K562 (cell line): ENCODE measurements at regions not wholly inside any gene's neighbourhood (a gene's known extent, or its start where the extent isn't known, plus 50 kb on each side); places are given as distances from the start of the nearest gene placed in this dataset.

Source experiments
- ATAC-seq: fragments of 200-7000 bp; cut with Tn5 transposase; 3 replicates; pipeline ENCODE4 v1.9.1; 2020; ENCODE audit warnings: moderate library complexity
- BruUV-seq: library from RNA; stranded (reverse); fragments of 400-500 nt; replicated peaks from 2 replicates; lab custom pipeline; 2021; lab: Mats Ljungman, UMichigan
- CTCF ChIA-PET: fragments of 300-600 bp; formaldehyde crosslinking; extraction: SDS; loops from one replicate; lab custom pipeline; 2021; ENCODE audit warnings: low intra/inter-chr PET ratio; lab: Yijun Ruan, JAX
- POLR2A ChIA-PET: fragments of 300-600, 350-650 bp; sonication (Branson Sonifier 250); formaldehyde crosslinking; extraction: SDS; loops from one replicate; lab custom pipeline; 2021; ENCODE audit warnings: antibody characterized with exemption, inconsistent platforms; lab: Yijun Ruan, JAX
- DNase-seq, 4 experiments: peaks; one replicate each; pipeline versions ENCODE4 v3.0.0 to v3.0.0-alpha.2; 2011 to 2018; ENCODE audit warnings: low spot score in 3 of 4, mixed read lengths in 3 of 4; ENCODE audit errors: extremely low read depth in 1 of 4
- FAIRE-seq: peaks from 2 replicates; lab custom pipeline; 2011; peaks lifted over from hg19 to GRCh38; lab: Jason Lieb, UNC
- H2AFZ ChIP-seq: 2 replicates; pipeline ENCODE4 v1.6.0; 2011; ENCODE audit warnings: low read depth, low read length, control low read depth, inconsistent platforms
- H3K27ac ChIP-seq: fragments of 200-600 bp; 3 replicates; pipeline ENCODE4 v1.8.0; 2011; ENCODE audit warnings: low read depth, mild to moderate bottlenecking, control low read depth, inconsistent platforms, low read length, moderate library complexity, mixed read lengths; ENCODE audit errors: extremely low read depth
- H3K27me3 ChIP-seq, 2 experiments: fragments of 300-600 bp in 1 of 2; 2 replicates in 1 of 2; 3 replicates in 1 of 2; pipeline versions ENCODE4 v1.6.0 to v1.8.0; 2011; ENCODE audit warnings: inconsistent platforms in 2 of 2, low read length in 2 of 2, mild to moderate bottlenecking in 1 of 2, mixed read lengths in 1 of 2, moderate library complexity in 1 of 2; ENCODE audit not compliant: control insufficient read depth in 2 of 2, insufficient read depth in 2 of 2
- H3K36me3 ChIP-seq: fragments of 300-600 bp; 3 replicates; pipeline ENCODE4 v1.8.0; 2011; ENCODE audit warnings: mild to moderate bottlenecking, low read length, inconsistent platforms; ENCODE audit not compliant: control insufficient read depth, insufficient read depth
- H3K4me1 ChIP-seq, 2 experiments: fragments of 200-600 bp in 1 of 2; replicated peaks in 1 of 2; 2 replicates in 1 of 2; 3 replicates in 1 of 2; pipeline versions ENCODE4 v1.5.1 to v1.8.0; 2011; ENCODE audit warnings: inconsistent platforms in 2 of 2, low read length in 2 of 2, mild to moderate bottlenecking in 1 of 2, mixed read lengths in 1 of 2, moderate library complexity in 1 of 2; ENCODE audit not compliant: control insufficient read depth in 2 of 2, insufficient read depth in 2 of 2
- H3K4me2 ChIP-seq: 2 replicates; pipeline ENCODE4 v1.6.1; 2011; ENCODE audit warnings: low read length, control low read depth, inconsistent platforms, mixed read lengths; ENCODE audit not compliant: insufficient read depth
- H3K4me3 ChIP-seq: fragments of 200-600 bp; sonication (generic), shearing (Covaris generic); 2 replicates; pipeline ENCODE4 v1.5.1; 2016; ENCODE audit warnings: control low read depth, inconsistent platforms
- H3K79me2 ChIP-seq: fragments of 200-600 bp; 3 replicates; pipeline ENCODE4 v1.8.0; 2011; ENCODE audit warnings: low read length, inconsistent platforms; ENCODE audit not compliant: control insufficient read depth, insufficient read depth
- H3K9ac ChIP-seq, 2 experiments: 2 replicates each; pipeline versions ENCODE4 v1.6.0 to v1.6.1; 2011; ENCODE audit warnings: low read depth in 2 of 2, low read length in 2 of 2, control low read depth in 1 of 2, inconsistent platforms in 1 of 2, mild to moderate bottlenecking in 1 of 2, mixed read lengths in 1 of 2; ENCODE audit not compliant: insufficient read depth in 1 of 2
- H3K9me1 ChIP-seq: one replicate; pipeline ENCODE4 v1.6.0; 2011; ENCODE audit warnings: inconsistent platforms, mild to moderate bottlenecking, low read length, moderate library complexity; ENCODE audit not compliant: control insufficient read depth, insufficient read depth
- H3K9me3 ChIP-seq: replicated peaks from 2 replicates; pipeline ENCODE4 v1.5.1; 2011; ENCODE audit warnings: low read depth, low read length, inconsistent platforms; ENCODE audit not compliant: control insufficient read depth, insufficient read depth
- H4K20me1 ChIP-seq: replicated peaks from 2 replicates; pipeline ENCODE4 v1.6.1; 2011; ENCODE audit warnings: low read length, inconsistent platforms, mixed read lengths; ENCODE audit not compliant: control insufficient read depth, insufficient read depth
- ARID3A ChIP-seq: IDR thresholded peaks from 2 replicates; pipeline ENCODE4 v1.6.1; 2012; ENCODE audit warnings: low read depth, low read length, improper control_type of control experiment, borderline replicate concordance
- CHD2 ChIP-seq: IDR thresholded peaks from 2 replicates; pipeline ENCODE4 v1.6.1; 2011; ENCODE audit warnings: low read depth, low read length
- ELF2 ChIP-seq: fragments of 250-450 bp; sonication (Bioruptor Pico); IDR thresholded peaks from 2 replicates; pipeline ENCODE4 v1.5.0; 2021; ENCODE audit warnings: mild to moderate bottlenecking
- EP400 ChIP-seq: fragments of 450-650 bp; IDR thresholded peaks from 2 replicates; pipeline ENCODE4 v1.6.1; 2017; ENCODE audit warnings: antibody characterized with exemption, mild to moderate bottlenecking, moderate library complexity
- HEY1 ChIP-seq: fragments of 250-450 bp; sonication (Bioruptor Pico); IDR thresholded peaks from 2 replicates; pipeline ENCODE4 v1.5.0; 2020; ENCODE audit warnings: mild to moderate bottlenecking, moderate library complexity, borderline replicate concordance
- KAT8 ChIP-seq: fragments of 450-650 bp; IDR thresholded peaks from 2 replicates; pipeline ENCODE4 v1.6.1; 2016; ENCODE audit warnings: low read depth, mild to moderate bottlenecking
- MCM3 ChIP-seq: fragments of 450-650 bp; IDR thresholded peaks from 2 replicates; pipeline ENCODE4 v1.6.1; 2016
- MXD1 ChIP-seq: fragments of 250-450 bp; sonication (Bioruptor Pico); IDR thresholded peaks from 2 replicates; pipeline ENCODE4 v1.8.0; 2021; ENCODE audit warnings: borderline replicate concordance, mild to moderate bottlenecking, moderate library complexity; ENCODE audit not compliant: poor library complexity, severe bottlenecking
- NFATC3 ChIP-seq: fragments of 450-650 bp; IDR thresholded peaks from 2 replicates; pipeline ENCODE4 v1.6.1; 2017; ENCODE audit warnings: mild to moderate bottlenecking
- RAD51 ChIP-seq: fragments of 450-650 bp; IDR thresholded peaks from 2 replicates; pipeline ENCODE4 v1.7.1; 2016; ENCODE audit warnings: low read depth, mild to moderate bottlenecking, borderline replicate concordance
- RBM25 ChIP-seq: fragments of 200-400 bp; formaldehyde crosslinking; IDR thresholded peaks from 2 replicates; pipeline ENCODE4 v1.6.1; 2018; ENCODE audit warnings: low read length, low read depth, moderate library complexity; ENCODE audit not compliant: severe bottlenecking
- SLC30A9 ChIP-seq: fragments of 250-450 bp; sonication (Bioruptor Pico); IDR thresholded peaks from 2 replicates; pipeline ENCODE4 v1.8.0; 2022; ENCODE audit warnings: mild to moderate bottlenecking, moderate library complexity
- TEAD2 ChIP-seq: fragments of 450-650 bp; IDR thresholded peaks from 2 replicates; pipeline ENCODE4 v1.6.1; 2016; ENCODE audit warnings: missing genetic modification characterization, control low read depth, missing compliant biosample characterization
- ZNF609 ChIP-seq: sonication (generic); formaldehyde crosslinking; IDR thresholded peaks from 2 replicates; pipeline ENCODE4 v1.8.1; 2023; ENCODE audit warnings: missing genetic modification reagents, mild to moderate bottlenecking, borderline replicate concordance
- WGBS: fragments of 100-300 bp; shearing (Covaris generic); methylation state at CpG from one replicate; pipeline ENCODE4 v1.1.6; 2016; ENCODE audit warnings: low coverage, mixed read lengths; ENCODE audit not compliant: insufficient coverage; ENCODE audit errors: missing lambda C conversion rate; 5-methylcytosine and 5-hydroxymethylcytosine counted together
- in situ Hi-C: fragments of 300-500 bp; cut with MboI; formaldehyde crosslinking; loops from 4 replicates; pipeline ENCODE4 v1.15.0; 2018; ENCODE audit warnings: inconsistent platforms, mixed read lengths
- intact Hi-C: fragments of 100-400 bp; cut with micrococcal nuclease; formaldehyde crosslinking; loops from 2 replicates; pipeline ENCODE4 v1.14.2; 2022

- peak; percentile 97; the same call in 1 of the 2 replicates for TF ChIP-seq ARID3A
- TF ChIP-seq TEAD2 (tag), result no peak
- TF ChIP-seq NFATC3, result no peak
- peak; percentile 25; the same call in 1 of the 2 replicates for TF ChIP-seq EP400
- TF ChIP-seq ELF2 (CRISPR knock-in tag), result 0 out of 2 replicates have a peak, but pooled peaks have one; percentile 12
- no peak for TF ChIP-seq HEY1 (CRISPR knock-in tag)
- TF ChIP-seq, all 486 proteins: peak for 55
These were observed 54.0 kb upstream of the BTN3A2 start (continued) for GRCh38 chr6:26311012-26311384.

GRCh38 chr6:26311385-26312095 lies 53.5 kb upstream of the BTN3A2 start:
- ATAC-seq (peak; percentile 71), DNase-seq (peak; percentile 26 to 89 (median 46)), FAIRE-seq (peak; percentile 78)
- H3K27me3 ChIP-seq, result no peaks in the 10 kb centered on the region
- H4K20me1 ChIP-seq, result no peaks in the 10 kb centered on the region
- in situ Hi-C loops (loop anchor here (5.0 kb wide), 1 partner anchor 94 kb away; a partner anchor contains a TSS), intact Hi-C loops (loop anchor here (1.0 to 5.0 kb wide), 7 partner anchors 11 to 243 kb away; partner anchors contain the start of gene HMGN4)
- BruUV-seq, result no TSS peak
- H2AFZ ChIP-seq, result peak overlapping the region; percentile 83
- POLR2A ChIA-PET, result interaction anchor here (0.5 to 7.1 kb wide), 4 partner anchors 96 to 227 kb away, joined by 3 to 130 read pairs (median 34); partner anchors contain the start of gene HMGN4
- no peaks in the 10 kb centered on the region for H3K36me3 ChIP-seq
- WGBS, result 2% methylated on average over 18 of the region's 18 CpGs
- H3K4me1 ChIP-seq, result peaks cover 6 to 32% of the 10 kb centered on the region in 2 experiments
- peak overlapping the region; percentile 74 for H3K9ac ChIP-seq
- CTCF ChIA-PET, result no interaction called here
- H3K4me2 ChIP-seq, result peak overlapping the region; percentile 98
- H3K79me2 ChIP-seq, result no peaks in the 10 kb centered on the region
- peak overlapping the region; percentile 66 for H3K27ac ChIP-seq
- peak overlapping the region; percentile 53 for H3K4me3 ChIP-seq
- no peaks in the 10 kb centered on the region for H3K9me1 ChIP-seq
- no peaks in the 10 kb centered on the region for H3K9me3 ChIP-seq
- peak; percentile 44 for TF ChIP-seq RBM25
- peak; percentile 52 for TF ChIP-seq ZNF609 (CRISPR knock-in tag)
- no peak for TF ChIP-seq MXD1 (CRISPR knock-in tag)
- 0 out of 2 replicates have a peak, but pooled peaks have one; percentile 39 for TF ChIP-seq KAT8
- no peak for TF ChIP-seq MCM3
- no peak for TF ChIP-seq CHD2
- 0 out of 2 replicates have a peak, but pooled peaks have one; percentile 11 for TF ChIP-seq RAD51
- no peak for TF ChIP-seq SLC30A9 (CRISPR knock-in tag)
